ENCODE measurements at regions not wholly inside any gene's neighbourhood (a gene's known extent, or its start where the extent isn't known, plus 50 kb on each side); places are given as distances from the start of the nearest gene placed in this dataset.

DNA sequence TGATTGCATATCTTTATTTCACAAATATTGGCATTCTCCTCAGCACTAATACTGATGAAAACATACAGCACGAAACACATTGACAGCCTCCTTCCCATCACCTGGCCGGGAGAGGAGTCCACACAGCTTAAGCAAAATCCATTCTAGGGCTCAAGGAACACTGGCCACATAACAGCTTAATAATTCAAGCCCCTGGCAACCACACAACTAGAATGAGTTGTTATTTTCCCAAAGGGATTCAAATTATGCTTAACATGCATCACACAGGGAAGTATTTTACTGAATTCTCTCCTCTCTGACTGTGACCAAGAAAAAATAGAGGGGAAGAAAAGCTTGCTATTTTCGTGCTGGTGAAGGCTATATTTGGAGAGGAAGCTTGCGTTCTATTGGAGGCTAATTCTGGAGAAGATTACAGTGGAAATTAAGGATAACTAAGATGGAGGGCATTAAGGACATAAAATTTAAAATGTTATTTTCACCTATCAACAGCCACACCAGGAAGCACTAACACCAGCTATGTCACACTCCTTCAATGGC, 198.5 kb downstream of the ADGRG6 start:
- DNase-seq: no peak

DNA sequence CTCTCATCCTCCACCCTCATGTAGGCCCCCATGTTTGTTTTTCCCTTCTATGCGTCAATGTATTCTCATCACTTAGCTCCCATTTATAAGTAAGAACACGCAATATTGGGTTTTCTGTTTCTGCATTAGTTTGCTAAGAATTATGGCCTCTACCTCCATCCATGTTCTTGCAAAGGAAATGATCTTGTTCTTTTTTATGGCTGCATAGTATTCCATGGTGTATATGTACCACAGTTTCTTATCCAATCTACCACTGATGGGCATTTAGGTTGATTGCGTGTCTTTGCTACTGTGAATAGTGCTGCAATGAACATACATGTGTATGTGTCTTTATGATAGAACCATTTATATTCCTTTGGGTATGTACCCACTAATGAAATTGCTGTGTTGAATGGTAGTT, 200.0 kb downstream of the ADGRG6 start:
- DNase-seq: no peak

DNA sequence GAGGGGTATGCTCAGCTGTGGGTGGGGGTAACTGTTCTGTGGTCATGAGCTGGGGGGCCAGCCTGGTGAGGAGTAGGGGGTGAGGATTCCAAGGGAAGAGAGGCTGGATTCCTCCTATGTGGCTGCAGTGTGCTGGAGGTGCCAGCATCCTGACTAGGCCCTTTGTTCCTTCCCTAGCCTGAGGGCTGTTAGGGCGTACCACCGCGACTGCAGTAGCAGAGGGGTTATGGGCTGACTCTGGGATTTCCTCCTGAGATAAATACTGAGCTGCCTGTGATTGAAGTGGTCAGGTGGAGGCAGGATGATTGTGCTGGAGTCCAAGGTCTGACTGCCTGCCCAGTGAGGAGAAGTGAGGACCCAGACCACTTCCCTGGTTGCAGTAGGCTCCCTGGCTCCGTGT, 205.3 kb downstream of the ADGRG6 start:
- DNase-seq: no peak

DNA sequence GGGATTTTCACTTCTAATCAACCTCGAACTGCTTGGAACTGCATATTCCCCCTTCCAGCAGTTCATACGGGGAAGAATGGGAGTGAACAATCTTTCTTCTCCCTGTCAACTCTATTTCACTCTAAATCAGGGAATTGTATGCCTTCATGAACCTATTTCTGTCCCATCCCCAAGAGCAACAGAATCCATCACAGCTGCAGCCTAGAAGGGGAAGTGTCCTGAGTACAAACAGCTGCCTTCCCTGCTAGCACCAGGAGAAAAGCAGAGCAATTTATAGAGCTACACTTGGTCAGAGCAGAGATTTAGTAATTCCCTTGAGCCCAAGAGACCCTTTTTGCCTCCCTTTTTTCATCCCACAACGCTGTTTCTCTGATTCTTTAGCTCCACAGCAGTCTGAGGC, 208.4 kb downstream of the ADGRG6 start:
- no peak for DNase-seq

DNA sequence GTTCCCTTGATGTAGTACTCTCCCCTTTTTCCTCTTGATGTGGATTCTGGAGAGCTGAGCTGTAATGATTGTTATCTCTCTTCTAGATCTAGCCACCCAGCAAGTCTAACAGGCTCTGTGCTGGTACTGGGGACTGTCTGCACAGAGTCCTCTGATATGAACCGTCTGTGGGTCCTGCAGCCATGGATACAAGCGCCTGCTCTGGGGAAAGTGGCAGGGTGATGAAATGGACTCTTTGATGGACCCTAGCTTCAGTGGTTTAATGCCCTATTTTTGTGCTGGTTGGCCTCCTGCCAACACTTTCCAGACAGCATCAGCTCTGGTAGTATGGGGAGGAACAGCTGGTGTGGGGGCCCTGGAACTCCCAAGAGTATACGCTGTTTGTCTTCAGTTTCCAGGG, 216.3 kb downstream of the ADGRG6 start:
- DNase-seq: no peak

DNA sequence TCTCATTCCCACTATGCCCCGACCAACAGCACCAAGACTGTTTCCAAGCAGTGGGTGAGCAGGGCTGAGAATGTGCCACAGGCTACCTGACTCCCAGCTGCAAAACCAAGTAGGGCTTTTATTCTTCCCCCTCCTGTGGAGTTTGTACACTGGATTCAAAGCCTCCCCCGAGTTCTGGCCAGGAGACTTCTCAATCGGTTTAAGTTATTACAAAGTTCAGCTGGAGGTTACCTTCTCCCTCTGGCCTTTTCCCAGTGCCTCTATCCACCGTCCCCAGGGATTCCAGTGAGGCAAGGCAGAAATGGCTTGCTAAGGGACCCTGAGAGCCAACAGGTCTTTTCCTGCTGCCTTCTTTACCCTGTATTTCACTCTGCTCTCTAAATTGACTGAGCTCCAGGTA, 217.0 kb downstream of the ADGRG6 start:
- DNase-seq: no peak

DNA sequence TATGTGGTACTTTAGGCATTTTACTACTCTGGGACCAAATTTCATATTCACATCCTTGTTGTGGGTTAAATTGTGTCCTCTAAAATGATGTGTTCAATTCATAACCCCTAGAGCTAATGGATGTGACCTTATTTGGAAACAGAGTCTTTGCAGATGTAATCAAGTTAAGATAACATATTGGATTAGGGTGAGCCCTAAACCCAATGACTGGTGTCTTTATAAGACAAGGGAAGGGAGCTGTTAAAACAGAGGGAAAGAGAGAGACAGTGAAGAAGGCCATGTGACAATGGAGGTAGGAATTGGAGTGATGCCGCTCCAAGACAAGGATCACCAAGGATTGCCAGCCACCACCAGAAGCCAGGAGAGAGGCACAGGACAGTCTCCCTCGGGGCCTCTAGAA, 220.0 kb downstream of the ADGRG6 start:
- DNase-seq: no peak

DNA sequence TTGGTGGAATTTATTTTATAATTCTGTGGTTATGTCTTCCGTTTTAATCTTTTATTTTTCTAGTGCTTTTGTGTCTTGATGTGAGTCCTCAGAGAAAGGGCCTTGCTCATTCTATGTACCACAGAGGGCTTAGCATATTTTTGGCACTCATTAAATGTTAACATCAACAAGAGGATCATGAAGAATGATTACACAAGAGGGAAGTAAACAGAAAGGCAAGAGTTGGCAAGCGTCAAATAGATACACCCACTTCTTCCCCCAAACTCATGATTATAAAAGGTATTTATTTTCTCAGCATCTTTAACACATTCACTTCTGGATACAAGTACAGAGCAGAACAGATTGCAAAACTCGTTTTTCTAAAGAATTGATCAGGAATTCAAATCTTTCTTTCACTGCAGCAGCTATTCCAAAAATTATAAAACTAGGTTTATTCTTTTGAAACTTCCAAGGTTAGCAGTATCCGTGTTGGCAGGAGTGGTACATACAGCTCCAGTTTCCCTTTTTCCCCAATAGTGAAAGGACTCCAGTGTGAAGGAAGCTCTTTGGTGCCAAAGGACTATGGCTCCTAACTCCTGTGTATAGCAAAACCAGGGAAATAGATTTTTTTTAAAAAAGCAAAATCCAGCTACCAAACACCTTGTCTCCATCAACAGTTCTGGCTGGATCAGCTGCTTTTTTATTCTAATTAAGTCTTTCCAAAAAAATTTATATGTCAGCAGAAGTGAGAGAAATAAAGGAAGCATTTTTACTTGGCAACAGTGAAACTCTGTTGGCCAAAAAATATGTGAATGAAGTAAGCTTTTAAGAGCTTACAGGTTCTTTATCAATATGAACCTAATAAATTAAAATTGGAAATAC, 221.9 kb downstream of the ADGRG6 start:
- DNase-seq: no peak

DNA sequence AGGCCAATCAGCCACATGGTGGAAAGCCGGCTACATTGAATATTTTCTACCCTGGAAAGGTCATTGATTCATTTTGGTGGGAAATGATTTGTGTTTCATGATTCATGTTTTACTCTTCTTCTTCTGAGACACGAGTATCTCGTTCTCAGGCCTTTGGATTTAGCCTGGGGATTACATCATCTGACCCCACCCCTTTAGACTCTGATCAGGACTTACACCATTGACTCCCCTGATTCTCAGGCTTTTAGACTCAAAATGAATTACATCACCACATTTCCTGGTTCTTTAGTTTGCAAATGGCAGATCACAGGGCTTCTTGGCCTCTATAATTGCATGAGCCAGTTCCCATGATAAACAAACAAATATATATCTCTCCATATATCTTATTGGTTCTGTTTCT, 228.8 kb downstream of the ADGRG6 start:
- no peak for DNase-seq

DNA sequence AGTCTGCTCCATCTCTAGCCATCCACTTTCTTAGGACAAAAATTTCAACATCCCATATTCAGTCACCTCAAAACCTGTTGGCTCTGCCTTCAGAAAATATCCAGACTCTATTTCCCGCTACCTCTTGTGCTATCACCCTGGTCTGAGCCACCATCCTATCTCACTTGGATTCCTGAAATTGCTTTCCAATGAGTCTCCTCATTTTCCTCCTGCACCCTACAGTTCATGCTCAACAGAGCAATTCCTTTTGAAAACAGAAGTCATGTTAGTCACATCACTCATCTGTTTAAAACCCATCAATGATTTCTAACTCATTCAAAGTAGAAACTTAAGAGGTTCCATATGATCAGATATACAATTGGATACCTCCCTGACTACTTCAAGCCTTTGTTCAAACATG, 229.9 kb downstream of the ADGRG6 start:
- DNase-seq: no peak

DNA sequence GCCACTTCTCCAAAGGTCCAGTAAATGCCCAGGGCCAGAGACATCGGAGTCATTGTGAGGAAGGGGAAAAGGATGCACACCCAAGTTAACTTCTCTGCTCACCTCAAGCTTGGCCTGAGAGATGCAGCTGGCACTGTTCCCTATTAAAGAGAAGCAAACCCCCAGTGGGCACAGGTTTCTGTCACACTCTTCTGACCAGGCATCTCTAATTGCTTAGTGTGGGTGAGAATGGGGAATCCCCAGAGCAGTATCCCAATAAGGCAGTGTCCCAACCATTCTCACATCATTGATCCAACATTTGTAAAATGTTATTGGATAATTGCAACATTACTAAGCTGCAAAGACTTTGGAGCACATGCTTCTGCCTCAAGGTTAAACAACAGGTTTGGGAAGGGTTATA, 232.3 kb downstream of the ADGRG6 start:
- no peak for DNase-seq

DNA sequence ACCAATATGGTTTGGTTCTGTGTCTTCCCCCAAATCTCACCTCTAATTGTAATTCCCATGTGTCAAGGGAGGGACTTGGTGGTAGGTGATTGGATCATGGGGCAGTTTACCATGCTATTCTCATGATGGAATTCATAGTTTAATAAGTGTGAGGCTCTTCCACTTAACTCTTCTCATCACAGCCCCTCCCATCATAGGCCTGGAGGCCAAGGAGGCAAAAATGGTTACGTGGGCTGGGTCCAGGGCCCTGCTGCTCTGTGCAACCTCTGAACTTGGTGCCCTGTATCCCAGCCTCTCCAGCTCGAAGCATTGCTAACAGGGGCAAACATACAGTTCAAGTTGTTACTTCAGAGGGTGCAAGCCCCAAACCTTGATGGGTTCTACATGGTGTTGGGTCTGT, 232.7 kb downstream of the ADGRG6 start:
- no peak for DNase-seq

DNA sequence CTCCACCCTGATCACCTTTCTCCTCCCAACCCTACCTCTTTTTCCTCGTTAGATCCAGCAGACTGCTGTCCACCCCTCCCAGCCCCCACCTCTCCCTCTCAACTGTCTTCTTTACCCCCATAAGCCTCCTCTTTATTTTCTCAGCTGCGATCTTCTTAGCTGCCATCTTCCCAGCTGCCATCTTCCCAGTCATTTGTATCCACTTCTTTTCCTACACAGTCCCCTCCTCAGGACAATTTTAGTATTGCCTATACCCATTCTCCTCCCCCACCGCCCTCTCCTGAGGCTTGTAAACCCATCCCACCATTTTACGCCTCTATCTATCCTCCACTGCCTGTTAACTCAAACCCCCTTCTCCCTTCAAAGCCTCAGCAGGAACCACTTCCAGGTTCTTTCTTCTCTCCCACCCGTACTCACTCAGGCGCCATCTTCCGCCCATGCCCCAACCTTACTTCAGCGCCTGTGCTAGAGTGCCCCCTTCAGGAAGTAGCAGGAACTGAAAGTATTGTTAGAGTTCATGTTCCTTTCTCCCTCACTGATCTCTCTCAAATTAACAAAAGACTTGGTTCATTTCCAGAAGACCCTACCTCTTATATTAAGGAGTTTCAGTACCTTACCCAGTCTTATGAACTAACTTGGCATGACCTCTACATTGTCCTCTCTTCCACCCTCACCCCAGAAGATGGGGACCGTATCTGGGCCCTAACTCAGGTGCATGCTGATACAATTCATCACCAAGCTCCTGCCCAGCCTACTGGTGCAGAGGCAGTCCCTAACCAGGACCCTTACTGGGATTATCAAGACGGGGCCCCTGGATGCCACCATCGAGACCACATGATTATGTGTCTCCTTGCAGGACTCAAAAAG, 236.0 kb downstream of the ADGRG6 start:
- peak in 1 of 2 donors; percentile 9 for DNase-seq

DNA sequence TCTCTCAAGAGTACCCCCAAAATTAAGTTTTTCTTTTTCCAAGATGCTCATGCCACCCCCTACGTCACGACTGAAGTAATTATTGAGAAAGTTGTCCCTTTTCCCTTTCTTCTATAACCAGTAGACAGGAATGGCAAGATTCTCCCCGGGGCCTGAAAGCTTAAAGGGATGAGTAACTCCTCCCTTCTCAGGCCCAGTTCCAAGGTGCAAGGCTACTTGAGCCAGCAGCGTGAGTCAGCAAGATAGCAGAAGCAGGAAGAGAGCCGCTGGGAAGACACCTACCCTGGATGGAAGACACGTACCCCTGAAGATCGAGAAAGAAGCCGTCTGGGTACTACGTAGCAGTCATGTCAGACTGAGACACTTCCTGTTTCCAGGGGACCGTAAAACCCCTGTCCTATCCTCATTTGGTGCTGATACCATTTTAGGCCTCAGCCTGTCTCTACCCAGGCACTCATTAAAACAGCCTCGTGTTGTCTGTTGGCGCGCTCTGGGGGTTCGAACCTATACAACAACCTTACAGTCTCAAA, 241.0 kb downstream of the ADGRG6 start:
- DNase-seq: no peak

DNA sequence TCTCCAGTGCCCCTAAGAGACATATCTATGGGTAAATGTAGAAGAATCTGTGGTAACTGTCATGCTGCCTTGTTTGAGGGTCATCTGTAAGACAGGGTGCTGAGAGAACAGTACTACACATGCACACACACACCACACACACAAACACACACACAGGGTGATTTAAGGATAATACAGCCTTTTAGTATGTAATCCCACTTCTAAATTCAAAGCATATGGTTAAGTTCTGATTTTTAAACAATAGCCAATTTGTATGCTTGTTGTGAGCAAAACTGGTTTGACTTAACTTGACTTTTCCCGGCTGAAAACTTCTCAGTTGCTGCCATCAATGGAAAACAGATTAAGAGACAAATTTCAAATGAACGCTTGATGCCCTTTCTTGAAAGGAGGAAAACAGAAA, 241.8 kb downstream of the ADGRG6 start:
- no peak for DNase-seq

DNA sequence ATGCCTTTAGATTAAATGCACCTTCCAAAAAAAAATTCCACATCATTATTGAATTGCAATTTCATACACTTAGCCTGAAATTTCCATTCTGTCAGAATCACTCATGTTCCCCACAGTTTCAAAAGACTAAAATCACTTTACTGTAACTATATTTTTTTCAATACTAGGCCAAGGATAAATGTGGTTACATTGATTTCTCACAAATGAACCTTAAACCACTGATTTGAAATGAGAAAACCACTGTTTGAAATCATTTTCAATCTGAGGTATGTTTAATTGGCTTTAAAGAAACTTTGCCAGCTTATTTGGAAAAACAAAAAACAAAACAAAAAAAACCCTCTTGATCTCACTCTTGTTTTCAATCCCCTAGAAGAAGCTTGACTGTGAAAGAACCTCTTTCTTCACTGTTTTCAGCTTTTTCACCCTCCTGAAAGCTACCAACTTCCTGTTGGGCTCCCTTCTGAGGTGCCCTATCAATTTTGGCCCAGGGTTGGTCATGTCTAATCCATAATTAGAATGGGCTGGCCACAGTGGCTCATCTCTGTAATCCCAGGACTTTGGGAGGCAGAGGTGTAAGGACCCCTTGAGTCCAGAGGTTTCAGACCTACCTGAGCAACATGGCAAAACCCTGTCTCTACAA, 242.5 kb downstream of the ADGRG6 start:
- no peak for DNase-seq

DNA sequence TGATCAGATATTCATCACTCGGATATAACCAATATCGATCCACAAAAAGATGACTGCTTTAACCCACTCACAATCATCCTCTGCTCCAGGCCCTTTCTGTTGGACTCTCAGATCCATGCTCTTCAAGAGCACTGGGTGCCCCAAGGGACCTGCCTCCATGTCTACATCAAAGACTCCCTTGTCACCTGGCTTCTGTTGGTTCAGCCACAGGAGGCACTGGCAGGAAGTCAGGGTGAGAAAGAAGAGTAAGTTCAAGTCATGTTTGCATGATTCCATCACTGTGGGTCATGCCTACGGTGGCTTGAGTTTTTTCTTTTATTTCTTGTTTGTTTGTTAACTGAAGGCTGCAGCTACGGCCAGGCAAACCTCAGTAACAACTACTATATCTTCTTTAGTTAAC, 243.3 kb downstream of the ADGRG6 start:
- no peak for DNase-seq

DNA sequence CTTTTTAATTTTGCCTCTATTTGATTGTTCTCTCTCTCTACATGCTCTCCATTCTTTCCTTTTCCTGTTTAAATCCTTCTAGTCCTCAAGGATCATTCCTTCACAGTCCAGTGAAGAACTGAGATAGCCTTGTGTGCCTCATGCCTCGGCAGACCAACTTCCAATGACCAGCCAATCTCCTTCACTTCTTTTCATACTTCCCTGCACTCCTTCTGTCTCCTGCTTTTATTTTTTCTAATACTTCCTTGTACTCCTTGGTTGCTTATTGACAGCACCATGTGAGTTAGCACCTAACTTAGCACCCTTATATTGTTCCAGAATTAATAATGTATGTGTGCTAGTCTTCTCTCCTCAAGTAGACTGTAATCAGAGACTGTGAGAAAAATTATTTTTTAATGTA, 246.8 kb downstream of the ADGRG6 start:
- no peak for DNase-seq

DNA sequence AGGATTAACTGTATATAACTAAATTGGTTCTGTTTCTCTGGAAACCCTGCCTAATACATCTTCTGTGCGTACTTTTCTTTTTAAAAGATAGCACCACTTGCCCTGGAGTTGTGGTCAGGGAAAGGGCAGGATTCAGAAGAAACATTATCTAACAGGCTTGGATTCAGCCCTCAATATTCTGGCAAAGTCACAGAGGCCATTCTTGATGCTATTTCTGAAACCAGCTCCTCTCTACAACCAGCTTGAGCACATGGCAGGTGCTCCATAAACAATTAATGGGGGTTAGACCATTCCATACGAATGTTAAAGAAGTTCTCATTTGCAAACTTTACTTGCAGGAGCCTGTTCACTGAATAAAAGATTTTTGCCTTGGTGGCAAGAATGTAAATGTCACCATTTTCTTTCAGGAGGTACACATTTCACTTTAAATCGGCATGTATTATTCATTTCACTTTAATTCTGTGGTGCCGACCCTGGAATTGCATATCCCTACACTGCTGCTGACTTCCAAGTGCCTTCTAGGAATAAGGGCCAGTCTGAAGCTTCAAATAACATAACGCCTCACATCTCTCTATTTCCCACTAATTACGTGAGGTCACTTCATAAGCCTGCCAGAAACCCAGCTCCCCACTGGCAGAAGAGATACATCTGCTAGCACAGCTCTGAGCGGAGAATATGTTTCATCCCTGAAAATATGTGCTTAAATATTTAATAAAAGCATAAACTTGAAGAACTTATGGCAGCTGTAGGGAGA, 248.7 kb downstream of the ADGRG6 start:
- DNase-seq: no peak

DNA sequence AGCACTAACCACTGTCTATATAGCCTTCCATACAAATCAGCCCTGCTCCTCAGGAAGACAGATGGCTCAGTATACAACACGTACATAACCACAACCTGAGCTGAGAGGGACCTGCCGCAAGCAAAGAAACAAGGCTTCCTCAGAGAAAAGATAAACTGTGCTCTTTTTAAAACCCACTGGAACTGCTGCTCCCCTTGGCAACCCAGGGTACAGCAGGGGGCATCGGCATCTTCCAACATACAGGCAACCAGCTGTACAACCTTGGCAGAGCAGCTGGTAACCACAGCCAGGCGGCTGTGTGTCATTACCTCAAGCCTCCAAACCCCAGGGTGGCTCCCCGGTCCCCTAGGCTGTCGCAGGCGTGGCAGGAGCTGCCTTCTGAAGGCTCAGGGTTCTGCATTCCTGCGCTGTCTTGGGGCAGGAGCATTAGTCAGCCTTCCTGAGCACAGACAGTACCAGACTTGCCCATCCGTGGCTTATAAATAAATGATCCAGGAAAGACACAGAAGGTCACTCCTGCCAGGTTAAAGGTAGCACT, 249.5 kb downstream of the ADGRG6 start:
- DNase-seq: peak in 1 of 2 donors; percentile 27

DNA sequence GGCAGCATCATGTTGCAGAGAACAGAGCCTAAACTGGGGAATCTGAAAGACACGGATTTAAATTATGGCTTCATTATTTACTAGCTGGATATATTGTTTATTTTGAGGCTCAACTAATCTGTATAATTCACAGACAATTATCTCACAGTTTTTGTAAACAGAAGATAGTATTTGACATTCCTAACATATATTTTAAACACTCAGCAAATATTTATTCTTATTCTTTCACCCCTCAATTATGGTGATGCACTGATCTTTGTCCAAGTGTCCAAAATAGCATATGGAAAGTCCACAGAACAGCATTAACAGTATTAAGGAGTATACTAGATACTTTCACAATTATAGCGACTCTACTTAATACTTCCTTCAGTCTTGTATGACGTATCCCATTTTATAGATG, 257.0 kb downstream of the ADGRG6 start:
- DNase-seq: no peak

Data from CD4-positive, alpha-beta T cell treated with Interleukin-1 beta for 1 hour (primary cell).